ENCODE measurements at regions not wholly inside any gene's neighbourhood (a gene's known extent, or its start where the extent isn't known, plus 50 kb on each side); places are given as distances from the start of the nearest gene placed in this dataset.

DNA sequence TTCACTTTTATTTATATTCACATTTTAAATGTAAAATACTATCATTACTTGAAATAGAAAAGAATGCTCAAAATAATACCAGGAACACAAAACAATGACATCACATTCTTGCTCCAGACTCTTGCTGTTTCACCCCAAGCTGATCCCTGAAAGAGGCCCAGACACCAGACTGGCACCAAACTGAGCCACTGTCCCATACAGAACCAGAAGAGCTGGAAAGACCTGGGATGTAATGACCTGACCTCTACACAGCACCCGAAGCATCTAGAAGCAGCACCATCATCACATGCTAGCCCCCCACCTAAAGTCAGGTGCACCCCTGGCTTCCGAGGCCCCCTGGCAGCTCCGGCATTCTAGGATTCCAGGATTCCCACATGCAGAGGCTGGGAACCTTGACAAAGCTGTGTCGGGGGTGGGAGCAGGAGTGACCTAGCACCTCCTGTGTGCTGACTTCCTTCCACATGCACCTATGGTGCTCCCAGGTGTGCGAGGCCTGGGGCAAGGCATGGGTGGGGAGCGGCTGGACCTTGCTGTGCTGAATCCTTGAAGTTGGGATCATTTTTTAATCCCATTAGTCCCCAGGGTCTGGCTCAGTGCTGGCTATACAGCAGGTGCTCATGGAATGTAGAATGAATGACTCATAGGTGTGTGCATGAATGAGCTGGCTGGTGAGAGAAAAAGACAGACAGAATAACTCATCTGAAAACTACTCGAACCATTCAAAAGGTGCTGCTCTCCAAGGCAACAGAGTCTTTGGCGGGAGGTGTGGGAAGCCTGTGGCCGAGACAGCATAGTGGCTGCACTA is 144.7 kb upstream of the IQSEC1 start:
- Mint-ChIP-seq H3K27ac (no peak overlapping the region), H3K4me3 (no peak overlapping the region), H3K36me3 (ENCODE audit: insufficient read depth in 2 of 2) (no peaks in the 10 kb centered on the region), H3K27me3 (ENCODE audit: low read depth) (no peaks in the 10 kb centered on the region), H3K9me3 (no peaks in the 10 kb centered on the region), H3K4me1 (ENCODE audit: low read depth) (no peaks in the 10 kb centered on the region)
- DNase-seq (peak in 1 of 2 donors; percentile 6), ATAC-seq (replicated peaks in 1 of 2) (peak; percentile 36 to 89)

DNA sequence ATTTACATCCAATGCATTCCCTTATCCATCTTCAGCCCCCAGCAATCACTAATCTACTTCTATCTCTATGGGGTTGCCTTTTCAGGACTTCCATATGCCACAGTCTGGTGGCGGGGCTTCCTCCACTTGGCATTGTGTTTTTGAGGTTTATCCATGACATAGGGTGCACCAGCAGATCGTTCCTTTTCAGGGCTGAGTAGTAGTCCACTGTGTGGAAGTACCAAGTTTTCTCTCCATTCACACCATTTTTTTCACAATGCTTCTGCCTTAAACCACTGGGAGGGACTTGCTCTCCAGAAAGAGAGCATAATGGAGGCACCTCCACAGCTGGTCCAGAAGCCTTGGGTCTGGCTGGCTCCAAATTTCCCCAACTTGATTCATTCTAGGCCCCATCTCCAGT is 144.0 kb upstream of the IQSEC1 start:
- H3K36me3 Mint-ChIP-seq (ENCODE audit: insufficient read depth in 2 of 2) = no peaks in the 10 kb centered on the region

DNA sequence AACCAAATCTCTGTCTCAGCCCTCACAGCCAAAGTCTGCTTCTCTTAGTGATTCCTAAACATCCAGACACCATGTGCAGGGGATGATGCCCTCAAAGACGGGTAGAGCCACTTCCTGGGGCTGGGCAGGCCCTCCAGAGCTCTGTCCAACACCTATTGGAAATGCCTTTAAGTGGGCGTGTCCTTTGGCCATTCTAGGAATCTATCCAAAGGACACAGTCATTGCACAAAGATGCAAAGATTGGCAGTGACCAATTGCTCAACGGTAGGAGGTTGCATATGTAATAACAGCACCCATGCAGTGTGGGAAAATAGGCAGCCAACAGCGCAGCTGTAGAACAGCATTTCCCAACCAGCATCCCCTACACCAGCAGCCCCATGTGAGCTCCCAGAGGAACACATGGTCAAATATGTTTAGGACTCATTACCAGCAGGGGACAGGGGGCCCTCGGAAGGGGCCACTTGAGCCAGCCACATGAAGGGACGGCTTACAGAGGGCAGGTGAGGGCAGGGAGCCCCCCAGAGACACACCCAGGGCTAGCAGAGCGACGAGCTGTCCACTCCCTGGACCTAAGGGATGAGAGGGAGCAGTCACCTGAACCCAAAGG is 142.8 kb upstream of the IQSEC1 start:
- ATAC-seq (replicated peaks in 1 of 2) = no peak

More for the DNA sequence above, 144.0 kb upstream of the IQSEC1 start:
- H3K27me3 Mint-ChIP-seq (ENCODE audit: low read depth) = no peaks in the 10 kb centered on the region
- no peaks in the 10 kb centered on the region for H3K9me3 Mint-ChIP-seq
- H3K4me3 Mint-ChIP-seq = no peak overlapping the region
- H3K27ac Mint-ChIP-seq = no peak overlapping the region
- DNase-seq (no peak), ATAC-seq (replicated peaks in 1 of 2) (no peak)
- H3K4me1 Mint-ChIP-seq (ENCODE audit: low read depth) = no peaks in the 10 kb centered on the region

DNA sequence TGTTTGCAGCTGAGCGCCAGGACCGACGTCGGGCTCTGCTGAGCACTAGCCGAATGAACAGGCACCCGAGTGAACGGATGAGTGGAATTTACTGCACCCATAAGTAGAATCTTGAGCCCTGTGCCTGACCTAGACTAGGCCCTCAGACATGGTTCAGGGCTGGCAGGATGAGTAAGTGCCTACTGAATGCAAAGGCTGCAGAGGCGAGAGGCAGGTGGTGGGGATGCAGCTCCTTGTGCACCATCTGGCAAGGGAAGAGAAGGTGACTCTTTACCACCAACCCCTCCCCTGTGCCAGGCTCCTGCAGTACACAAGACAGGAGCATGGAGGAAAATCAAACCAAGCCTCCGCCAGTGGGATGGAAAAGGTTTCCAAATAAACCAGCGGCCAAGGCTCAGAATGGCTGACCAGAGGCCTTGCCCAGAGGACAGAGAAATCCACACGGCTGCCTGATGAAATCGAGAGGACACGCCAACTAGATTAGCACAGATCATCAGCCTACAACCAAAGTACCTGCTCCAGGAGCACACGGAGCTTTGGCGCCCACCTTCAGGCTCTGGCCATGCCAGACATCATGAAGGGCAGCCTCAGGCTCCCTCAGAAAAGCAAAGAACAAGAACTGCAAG is 141.7 kb upstream of the IQSEC1 start:
- ATAC-seq (replicated peaks in 1 of 2) (no peak), DNase-seq (no peak)
- Mint-ChIP-seq H3K27me3 (ENCODE audit: low read depth) (no peaks in the 10 kb centered on the region), H3K4me3 (no peak overlapping the region), H3K4me1 (ENCODE audit: low read depth) (no peaks in the 10 kb centered on the region), H3K9me3 (no peaks in the 10 kb centered on the region), H3K27ac (no peak overlapping the region), H3K36me3 (ENCODE audit: insufficient read depth in 2 of 2) (no peaks in the 10 kb centered on the region)

More for the DNA sequence above, 142.8 kb upstream of the IQSEC1 start:
- DNase-seq = no peak
- Mint-ChIP-seq H3K4me1 (ENCODE audit: low read depth) (no peaks in the 10 kb centered on the region), H3K9me3 (no peaks in the 10 kb centered on the region), H3K36me3 (ENCODE audit: insufficient read depth in 2 of 2) (no peaks in the 10 kb centered on the region), H3K27me3 (ENCODE audit: low read depth) (no peaks in the 10 kb centered on the region), H3K4me3 (no peak overlapping the region), H3K27ac (no peak overlapping the region)

DNA sequence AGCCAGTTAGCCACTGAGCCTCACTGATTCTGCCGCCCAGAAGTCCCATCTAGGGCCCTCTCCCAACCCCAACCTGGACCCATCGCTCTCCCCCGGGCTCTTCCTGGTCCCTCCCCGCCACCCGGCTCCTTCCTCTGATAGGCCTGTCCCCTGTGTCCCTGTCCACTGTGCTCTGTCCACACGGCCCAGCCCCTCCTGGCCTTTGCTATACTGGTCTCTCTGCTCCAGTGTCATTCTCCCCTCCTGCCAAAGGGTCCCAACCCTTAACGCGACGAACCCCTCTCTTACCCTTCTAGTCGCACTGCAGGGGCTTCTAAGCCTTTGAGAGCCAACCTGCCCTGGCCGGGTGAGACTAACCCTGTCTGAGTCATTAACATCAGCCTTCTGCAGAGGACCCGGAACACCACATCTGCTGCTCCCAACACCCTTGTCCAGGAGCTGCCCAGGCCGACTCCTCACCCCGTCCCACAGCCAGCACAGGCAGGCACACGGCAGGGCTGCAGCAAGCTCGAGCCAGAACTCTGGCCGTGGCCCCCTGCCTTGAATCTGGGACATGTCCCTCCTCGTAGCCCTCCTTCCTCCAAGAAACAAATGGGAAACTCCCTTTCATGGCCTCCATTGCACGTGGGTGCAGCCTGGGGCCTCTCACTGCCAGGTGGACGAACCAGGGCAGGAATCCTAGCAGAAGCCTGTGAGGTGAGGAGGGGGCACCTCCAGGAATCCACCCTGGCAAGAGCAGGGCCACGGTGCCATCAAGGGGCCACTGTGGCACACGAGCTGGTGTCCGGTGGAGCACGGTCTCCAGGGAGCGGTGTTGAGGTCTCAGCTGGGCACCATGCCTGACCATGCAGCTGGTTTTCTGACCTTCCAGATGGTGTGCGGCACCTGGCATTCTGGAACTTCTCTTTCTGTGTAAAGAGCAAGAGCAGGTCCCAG is 140.9 kb upstream of the IQSEC1 start:
- no peaks in the 10 kb centered on the region for H3K27me3 Mint-ChIP-seq (ENCODE audit: low read depth)
- no peak overlapping the region for H3K27ac Mint-ChIP-seq
- H3K9me3 Mint-ChIP-seq = no peaks in the 10 kb centered on the region
- no peak for DNase-seq
- no peak for ATAC-seq (replicated peaks in 1 of 2)
- no peaks in the 10 kb centered on the region for H3K36me3 Mint-ChIP-seq (ENCODE audit: insufficient read depth in 2 of 2)
- H3K4me3 Mint-ChIP-seq = no peak overlapping the region
- H3K4me1 Mint-ChIP-seq (ENCODE audit: low read depth) = no peaks in the 10 kb centered on the region

DNA sequence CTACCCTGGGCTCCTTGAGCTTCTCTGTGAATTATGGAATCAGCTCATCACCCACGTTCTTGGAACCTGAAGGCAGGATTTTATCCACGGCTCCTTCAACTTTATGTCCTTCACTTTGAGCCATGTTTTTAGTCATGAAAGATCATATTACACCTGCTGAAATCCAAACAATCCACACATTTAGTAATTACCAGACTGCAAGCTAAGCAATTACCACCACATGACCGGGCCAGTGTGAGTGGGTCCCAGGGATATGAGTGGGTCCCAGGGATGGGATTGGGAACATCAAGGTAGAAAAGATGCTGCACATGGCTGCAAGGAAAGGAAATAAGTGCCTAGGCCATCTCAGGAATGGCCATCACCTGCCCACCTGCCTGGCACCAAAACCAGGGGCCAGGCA is 140.3 kb upstream of the IQSEC1 start:
- no peaks in the 10 kb centered on the region for H3K9me3 Mint-ChIP-seq
- ATAC-seq (replicated peaks in 1 of 2) (no peak), DNase-seq (no peak)
- H3K27ac Mint-ChIP-seq = no peak overlapping the region
- no peaks in the 10 kb centered on the region for H3K4me1 Mint-ChIP-seq (ENCODE audit: low read depth)
- no peak overlapping the region for H3K4me3 Mint-ChIP-seq
- H3K27me3 Mint-ChIP-seq (ENCODE audit: low read depth) = no peaks in the 10 kb centered on the region
- no peaks in the 10 kb centered on the region for H3K36me3 Mint-ChIP-seq (ENCODE audit: insufficient read depth in 2 of 2)

DNA sequence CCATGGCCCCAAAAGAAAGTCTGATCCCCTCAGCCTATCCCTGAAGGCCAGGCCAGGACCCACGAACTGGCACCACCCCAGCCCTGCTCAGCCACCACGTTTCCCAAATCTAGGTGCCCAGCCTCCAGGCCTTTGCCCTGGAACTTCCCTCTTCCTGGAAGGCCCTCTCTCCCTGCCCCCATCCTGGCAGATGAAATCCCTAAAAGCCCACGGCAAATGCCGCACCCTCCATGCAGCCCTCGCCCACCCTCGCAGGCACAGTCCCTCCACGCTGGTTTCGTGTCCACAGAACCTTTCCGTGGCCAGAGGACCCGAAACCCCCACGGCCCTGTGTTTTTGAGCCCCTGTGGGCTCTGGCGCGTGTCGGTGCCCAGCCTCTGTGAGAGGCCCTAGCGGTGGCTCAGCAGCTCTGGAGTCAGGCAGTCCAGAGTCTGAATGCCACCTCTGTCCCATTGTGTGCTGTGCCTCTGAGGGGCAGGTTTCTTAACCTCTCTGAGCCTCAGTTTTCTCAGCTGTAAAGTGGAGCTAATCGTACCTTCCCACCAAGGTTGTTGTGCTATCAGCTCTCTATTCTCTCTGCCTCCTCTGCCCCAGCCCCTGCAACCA is 138.5 kb upstream of the IQSEC1 start:
- ATAC-seq (replicated peaks in 1 of 2) = no peak
- DNase-seq = no peak
- no peak overlapping the region for H3K27ac Mint-ChIP-seq
- H3K36me3 Mint-ChIP-seq (ENCODE audit: insufficient read depth in 2 of 2) = no peaks in the 10 kb centered on the region
- H3K4me1 Mint-ChIP-seq (ENCODE audit: low read depth) = no peaks in the 10 kb centered on the region
- no peak overlapping the region for H3K4me3 Mint-ChIP-seq
- H3K9me3 Mint-ChIP-seq = no peaks in the 10 kb centered on the region
- peaks cover 7% of the 10 kb centered on the region for H3K27me3 Mint-ChIP-seq (ENCODE audit: low read depth)

DNA sequence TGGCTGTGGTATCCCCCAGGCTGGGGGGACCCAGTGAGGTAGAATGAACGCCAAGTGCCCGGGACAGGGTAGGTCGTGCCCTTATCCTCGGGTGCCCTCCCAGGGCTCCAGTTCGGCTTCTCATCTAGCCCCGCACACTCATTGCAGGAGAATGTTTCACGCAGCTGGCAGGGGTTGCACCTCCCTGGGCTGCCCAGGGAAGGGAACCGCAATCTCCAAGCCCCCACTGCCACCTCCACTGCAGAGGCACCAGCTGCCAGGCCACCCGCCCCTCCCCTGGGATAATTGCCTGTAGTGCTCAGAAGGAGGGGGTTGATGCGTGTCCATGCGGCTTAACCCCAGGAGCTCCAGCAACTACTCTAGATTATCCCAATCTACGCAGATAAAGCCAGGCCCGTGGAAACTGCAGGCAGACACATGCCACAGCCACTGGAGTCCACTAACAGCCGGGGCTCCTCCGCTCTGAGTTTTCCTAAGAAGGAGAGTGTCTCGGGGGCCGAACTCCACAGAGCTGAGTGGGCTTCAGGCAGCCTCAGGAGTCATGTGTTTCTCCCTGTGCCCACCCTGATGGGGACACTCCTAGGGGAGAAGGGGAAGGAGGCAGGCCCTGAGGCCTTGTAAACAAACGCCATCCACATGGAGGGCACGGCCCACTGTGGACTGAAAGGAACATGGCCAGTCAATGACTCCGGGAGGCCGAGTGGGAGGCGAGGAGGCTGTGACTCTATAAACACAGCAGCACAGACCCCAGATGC is 137.2 kb upstream of the IQSEC1 start:
- Mint-ChIP-seq H3K27me3 (ENCODE audit: low read depth) (peaks cover 19% of the 10 kb centered on the region), H3K4me3 (no peak overlapping the region), H3K36me3 (ENCODE audit: insufficient read depth in 2 of 2) (no peaks in the 10 kb centered on the region), H3K4me1 (ENCODE audit: low read depth) (no peaks in the 10 kb centered on the region), H3K27ac (no peak overlapping the region), H3K9me3 (no peaks in the 10 kb centered on the region)
- DNase-seq (no peak), ATAC-seq (replicated peaks in 1 of 2) (no peak)

DNA sequence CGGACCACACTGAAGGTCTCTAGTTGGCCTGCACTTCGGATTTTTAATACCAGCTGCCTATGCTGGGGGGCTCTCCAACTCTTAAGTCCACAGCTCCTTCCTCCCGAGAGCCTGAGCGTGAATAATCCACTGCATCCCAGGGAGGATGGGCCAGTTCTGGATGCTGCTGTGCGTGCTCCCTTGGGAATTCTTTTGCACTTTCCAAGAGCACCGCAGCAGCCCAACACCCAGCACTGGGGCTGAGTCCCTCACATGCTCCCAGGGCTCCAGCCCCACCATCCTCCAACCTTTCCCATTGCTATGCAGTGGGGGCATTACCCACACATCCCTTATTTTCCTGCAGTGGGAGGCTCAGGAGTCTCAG is 136.4 kb upstream of the IQSEC1 start:
- ATAC-seq (replicated peaks in 1 of 2) (no peak), DNase-seq (no peak)
- Mint-ChIP-seq H3K4me3 (no peak overlapping the region), H3K9me3 (no peaks in the 10 kb centered on the region), H3K4me1 (ENCODE audit: low read depth) (no peaks in the 10 kb centered on the region), H3K36me3 (ENCODE audit: insufficient read depth in 2 of 2) (no peaks in the 10 kb centered on the region), H3K27me3 (ENCODE audit: low read depth) (peaks cover 27% of the 10 kb centered on the region), H3K27ac (no peak overlapping the region)

DNA sequence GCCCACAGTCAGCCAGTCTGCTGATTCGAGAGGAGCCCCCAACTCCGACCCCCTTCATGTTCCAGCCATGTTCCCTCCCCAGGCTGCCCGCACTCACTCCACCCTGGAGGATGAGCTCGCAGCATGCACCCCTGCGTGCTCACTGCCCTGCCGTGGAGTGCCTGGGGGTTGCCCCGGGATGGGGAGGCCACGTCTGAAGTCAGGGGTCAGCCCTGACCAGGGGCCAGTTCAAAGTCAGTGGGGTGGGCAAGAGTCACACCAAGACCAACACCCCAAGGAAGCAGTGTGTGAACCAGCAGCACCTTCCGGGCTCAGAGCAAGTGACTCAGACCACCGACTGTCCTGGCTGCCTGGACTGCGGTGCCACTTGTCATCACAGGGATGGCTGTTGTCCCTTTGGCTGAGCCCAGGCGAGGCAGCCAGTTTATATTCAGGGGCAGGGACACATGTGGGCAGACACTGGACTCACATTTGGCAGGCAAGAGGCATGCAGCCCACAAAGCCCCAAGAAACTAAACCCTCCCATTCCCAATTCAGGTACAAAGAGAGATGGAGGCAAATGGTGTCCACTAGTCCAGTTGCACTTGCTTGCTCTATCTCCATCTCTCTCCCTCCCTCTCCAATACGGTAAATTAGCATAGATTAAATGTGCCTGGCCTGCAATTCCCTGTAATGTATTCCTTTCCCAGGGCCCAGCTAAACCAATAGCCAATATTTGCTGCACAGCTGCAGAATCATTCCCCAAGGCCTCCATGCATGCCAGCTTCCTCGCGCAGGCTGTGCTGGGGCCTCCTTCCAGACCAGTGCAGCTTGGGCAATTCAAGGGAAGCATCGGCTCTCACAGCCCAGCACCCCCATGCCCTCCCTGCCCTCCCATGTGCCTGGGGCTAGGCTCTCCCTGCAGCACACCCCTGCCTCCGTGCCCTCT is 135.7 kb upstream of the IQSEC1 start:
- DNase-seq = no peak
- Mint-ChIP-seq H3K36me3 (ENCODE audit: insufficient read depth in 2 of 2) (no peaks in the 10 kb centered on the region), H3K27ac (no peak overlapping the region), H3K27me3 (ENCODE audit: low read depth) (peaks cover 32% of the 10 kb centered on the region), H3K4me3 (no peak overlapping the region), H3K9me3 (no peaks in the 10 kb centered on the region), H3K4me1 (ENCODE audit: low read depth) (no peaks in the 10 kb centered on the region)
- ATAC-seq (replicated peaks in 1 of 2) = no peak

DNA sequence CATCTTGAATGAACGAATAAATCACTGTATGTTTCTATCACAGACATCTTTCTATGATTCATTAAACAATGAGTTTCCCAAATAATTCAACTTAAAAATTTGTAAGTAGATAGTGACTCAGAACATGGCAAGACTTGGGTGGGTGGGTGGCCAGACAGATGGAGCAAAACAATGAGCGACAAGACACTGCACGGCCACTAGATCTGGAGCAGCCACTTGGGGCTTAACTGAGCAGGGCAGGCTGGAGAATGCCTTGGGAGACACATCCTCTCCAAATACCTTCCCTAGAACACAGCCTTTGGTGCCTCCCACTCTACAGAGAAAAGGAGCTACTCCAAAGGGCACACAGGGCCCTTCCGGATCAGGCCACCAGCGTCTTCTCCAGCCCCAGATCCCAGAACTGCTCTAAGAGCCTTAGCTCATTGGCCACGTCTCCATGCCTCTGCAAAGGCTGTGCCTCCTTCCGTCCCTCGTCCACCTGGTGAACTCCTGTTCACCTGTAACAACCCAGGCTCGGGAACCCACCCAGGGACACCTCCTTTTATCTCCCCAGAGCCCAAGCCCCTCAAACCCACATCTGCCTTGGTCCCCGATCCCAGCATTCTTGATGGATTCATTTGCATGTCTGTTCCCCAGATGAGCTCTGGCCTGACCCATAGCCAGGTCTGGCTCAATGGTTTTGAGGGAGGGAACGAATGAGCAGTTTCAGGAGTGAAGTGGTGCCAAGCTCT is 134.9 kb upstream of the IQSEC1 start:
- peaks cover 32% of the 10 kb centered on the region for H3K27me3 Mint-ChIP-seq (ENCODE audit: low read depth)
- DNase-seq = no peak
- H3K4me1 Mint-ChIP-seq (ENCODE audit: low read depth) = no peaks in the 10 kb centered on the region
- no peaks in the 10 kb centered on the region for H3K36me3 Mint-ChIP-seq (ENCODE audit: insufficient read depth in 2 of 2)
- no peak for ATAC-seq (replicated peaks in 1 of 2)
- no peaks in the 10 kb centered on the region for H3K9me3 Mint-ChIP-seq
- H3K27ac Mint-ChIP-seq = no peak overlapping the region
- no peak overlapping the region for H3K4me3 Mint-ChIP-seq

Measured in activated T-cell treated with anti-CD3 and anti-CD28 coated beads, Interleukin-2, amount 50 U/mL, for 72 hours (primary cell).